ENCODE measurements at regions not wholly inside any gene's neighbourhood (a gene's known extent, or its start where the extent isn't known, plus 50 kb on each side); places are given as distances from the start of the nearest gene placed in this dataset.
"Not testable (repeated sequence)": the region's sequence is repeated elsewhere in the genome, so short reads cannot be mapped to it uniquely, and the experiment has no call there.

- Mint-ChIP-seq H3K4me3 (no peak overlapping the region), H3K4me1 (peaks cover 51% of the 10 kb centered on the region), H3K36me3 (ENCODE audit: low read depth) (no peaks in the 10 kb centered on the region), H3K27me3 (ENCODE audit: low read depth) (no peaks in the 10 kb centered on the region), H3K27ac (ENCODE audit: unreplicated experiment) (peak overlapping the region; percentile 81), H3K9me3 (no peaks in the 10 kb centered on the region)
- no peak for DNase-seq (ENCODE audit: low read depth, low spot score)
- TF ChIP-seq CTCF (conservative IDR thresholded peaks at IDR 0.05) = no peak
Observed at GRCh38 chr2:16092861-16093638, 152.7 kb downstream of the MYCN start.

- Mint-ChIP-seq H3K36me3 (ENCODE audit: low read depth) (no peaks in the 10 kb centered on the region), H3K27me3 (ENCODE audit: low read depth) (no peaks in the 10 kb centered on the region), H3K4me1 (peaks cover 55% of the 10 kb centered on the region), H3K27ac (ENCODE audit: unreplicated experiment) (peak overlapping the region; percentile 96), H3K9me3 (no peaks in the 10 kb centered on the region), H3K4me3 (peak overlapping the region; percentile 3)
- no peak for TF ChIP-seq CTCF (conservative IDR thresholded peaks at IDR 0.05)
- no peak for DNase-seq (ENCODE audit: low read depth, low spot score)
Observed at GRCh38 chr2:16091576-16092282, 151.4 kb downstream of the MYCN start.

- Mint-ChIP-seq H3K9me3 (no peaks in the 10 kb centered on the region), H3K36me3 (ENCODE audit: low read depth) (no peaks in the 10 kb centered on the region), H3K4me1 (peaks cover 57% of the 10 kb centered on the region), H3K4me3 (peak overlapping the region; percentile 18), H3K27me3 (ENCODE audit: low read depth) (no peaks in the 10 kb centered on the region), H3K27ac (ENCODE audit: unreplicated experiment) (peak overlapping the region; percentile 96)
- DNase-seq (ENCODE audit: low read depth, low spot score) = peak; percentile 40
- no peak for TF ChIP-seq CTCF (conservative IDR thresholded peaks at IDR 0.05)
Observed at GRCh38 chr2:16090650-16091575, 150.6 kb downstream of the MYCN start.

GRCh38 chr2:16089491-16089890 lies 149.1 kb downstream of the MYCN start:
- not testable (repeated sequence) for H3K4me3 Mint-ChIP-seq; H3K36me3 Mint-ChIP-seq (ENCODE audit: low read depth); DNase-seq (ENCODE audit: low read depth, low spot score); H3K27ac Mint-ChIP-seq (ENCODE audit: unreplicated experiment); H3K27me3 Mint-ChIP-seq (ENCODE audit: low read depth); H3K9me3 Mint-ChIP-seq
- peaks cover 63% of the 10 kb centered on the region for H3K4me1 Mint-ChIP-seq

GRCh38 chr2:16088802-16089112 lies 148.4 kb downstream of the MYCN start:
- no peak for TF ChIP-seq CTCF (conservative IDR thresholded peaks at IDR 0.05)
- H3K9me3 Mint-ChIP-seq = no peaks in the 10 kb centered on the region
- H3K4me3 Mint-ChIP-seq = no peak overlapping the region
- DNase-seq (ENCODE audit: low read depth, low spot score) = no peak
- H3K36me3 Mint-ChIP-seq (ENCODE audit: low read depth) = no peaks in the 10 kb centered on the region
- peak overlapping the region; percentile 86 for H3K27ac Mint-ChIP-seq (ENCODE audit: unreplicated experiment)
- H3K4me1 Mint-ChIP-seq = peaks cover 63% of the 10 kb centered on the region
- no peaks in the 10 kb centered on the region for H3K27me3 Mint-ChIP-seq (ENCODE audit: low read depth)

Data from neural crest cell (in vitro differentiated cells).